SK-N-MC (cell line): ENCODE measurements at regions not wholly inside any gene's neighbourhood (a gene's known extent, or its start where the extent isn't known, plus 50 kb on each side); places are given as distances from the start of the nearest gene placed in this dataset.

Experiments
- EZH2 ChIP-seq: fragments of 200-600 bp; sonication (generic); IDR thresholded peaks from one replicate; pipeline ENCODE4 v1.6.1; 2017; ENCODE audit warnings: antibody characterized with exemption
- POLR2AphosphoS5 ChIP-seq: IDR thresholded peaks from 2 replicates; pipeline ENCODE4 v1.6.1; 2012; ENCODE audit warnings: mild to moderate bottlenecking, low read depth, low read length, borderline replicate concordance

- TF ChIP-seq POLR2AphosphoS5 (no peak), EZH2 (no peak)
Observed at GRCh38 chr6:54043360-54043759, 67.9 kb upstream of the MLIP start.
